ENCODE measurements at regions not wholly inside any gene's neighbourhood (a gene's known extent, or its start where the extent isn't known, plus 50 kb on each side); places are given as distances from the start of the nearest gene placed in this dataset.

- no peak for TF ChIP-seq CTCF (IDR thresholded peaks at IDR 0.05; ENCODE audit: low read depth, low read length)
- Histone ChIP-seq H3K4me3 (ENCODE audit: low read depth, low read length) (no peak overlapping the region), H3K4me1 (no peaks in the 10 kb centered on the region), H3K9me3 (no peaks in the 10 kb centered on the region), H3K27me3 (no peaks in the 10 kb centered on the region), H3K36me3 (no peaks in the 10 kb centered on the region)
- DNase-seq = no peak
Observed at GRCh38 chr3:139095803-139096466, 51.2 kb upstream of the PRR23C start.

GRCh38 chr3:139096670-139097069 is 52.0 kb upstream of the PRR23C start:
- Histone ChIP-seq H3K4me1 (no peaks in the 10 kb centered on the region), H3K9me3 (no peaks in the 10 kb centered on the region), H3K36me3 (no peaks in the 10 kb centered on the region), H3K4me3 (ENCODE audit: low read depth, low read length) (no peak overlapping the region), H3K27me3 (no peaks in the 10 kb centered on the region)
- TF ChIP-seq CTCF (IDR thresholded peaks at IDR 0.05; ENCODE audit: low read depth, low read length) = no peak
- no peak for DNase-seq

DNA sequence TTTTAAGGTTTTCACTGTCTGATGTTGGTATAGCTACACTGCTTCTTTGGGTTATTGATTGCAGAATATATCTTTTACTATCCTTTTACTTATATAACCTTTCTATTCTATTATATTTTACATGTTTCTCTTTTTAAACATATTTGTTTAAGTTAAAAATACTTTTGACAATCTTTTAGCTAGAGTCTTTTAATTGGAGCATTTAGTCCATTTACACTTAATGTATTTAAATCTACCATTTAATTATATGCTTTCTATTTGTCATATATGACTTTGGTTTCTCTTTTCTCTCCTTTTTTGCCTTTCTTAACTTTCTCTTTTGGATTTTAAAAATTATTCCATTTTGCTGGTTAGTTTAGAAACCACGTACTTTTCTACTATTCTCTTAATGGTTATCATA is 53.7 kb upstream of the PRR23C start:
- no peaks in the 10 kb centered on the region for H3K27me3 ChIP-seq
- no peaks in the 10 kb centered on the region for H3K9me3 ChIP-seq
- H3K4me1 ChIP-seq = no peaks in the 10 kb centered on the region
- TF ChIP-seq CTCF (IDR thresholded peaks at IDR 0.05; ENCODE audit: low read depth, low read length) = no peak
- H3K36me3 ChIP-seq = no peaks in the 10 kb centered on the region
- DNase-seq = no peak
- H3K4me3 ChIP-seq (ENCODE audit: low read depth, low read length) = no peak overlapping the region

- no peak for DNase-seq
- Histone ChIP-seq H3K4me1 (no peaks in the 10 kb centered on the region), H3K27me3 (no peaks in the 10 kb centered on the region), H3K36me3 (no peaks in the 10 kb centered on the region), H3K9me3 (no peaks in the 10 kb centered on the region), H3K4me3 (ENCODE audit: low read depth, low read length) (no peak overlapping the region)
- TF ChIP-seq CTCF (IDR thresholded peaks at IDR 0.05; ENCODE audit: low read depth, low read length) = no peak
Observed at GRCh38 chr3:139099968-139100817, 55.5 kb upstream of the PRR23C start.

DNA sequence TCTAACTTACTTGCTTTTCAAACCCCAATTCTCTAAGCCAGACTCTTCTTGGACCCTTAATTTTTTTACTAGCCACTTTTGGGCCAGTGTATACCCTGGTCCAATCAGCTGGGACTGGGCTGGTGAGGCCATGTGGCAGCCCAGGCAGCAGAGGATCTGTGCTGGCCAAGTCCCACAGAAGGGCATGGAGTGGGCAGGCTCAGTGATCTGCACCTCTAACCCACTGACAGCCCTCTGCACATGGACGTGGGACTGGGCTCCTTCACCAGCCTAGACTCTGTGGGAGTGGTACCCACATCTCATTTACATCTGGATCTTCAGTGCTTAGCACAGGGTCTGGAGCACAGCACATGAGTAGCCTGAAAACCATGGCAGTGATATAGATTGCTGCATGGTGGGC is 56.1 kb upstream of the PRR23C start:
- no peak overlapping the region for H3K4me3 ChIP-seq (ENCODE audit: low read depth, low read length)
- no peaks in the 10 kb centered on the region for H3K9me3 ChIP-seq
- TF ChIP-seq CTCF (IDR thresholded peaks at IDR 0.05; ENCODE audit: low read depth, low read length) = no peak
- H3K36me3 ChIP-seq = no peaks in the 10 kb centered on the region
- H3K27me3 ChIP-seq = no peaks in the 10 kb centered on the region
- H3K4me1 ChIP-seq = no peaks in the 10 kb centered on the region
- DNase-seq = no peak

- Histone ChIP-seq H3K4me3 (ENCODE audit: low read depth, low read length) (no peak overlapping the region), H3K4me1 (no peaks in the 10 kb centered on the region), H3K9me3 (no peaks in the 10 kb centered on the region), H3K36me3 (no peaks in the 10 kb centered on the region), H3K27me3 (no peaks in the 10 kb centered on the region)
- no peak for DNase-seq
- TF ChIP-seq CTCF (IDR thresholded peaks at IDR 0.05; ENCODE audit: low read depth, low read length) = no peak
Observed at GRCh38 chr3:139101396-139101795, 56.7 kb upstream of the PRR23C start.
